Activated CD4-positive, alpha-beta T cell treated with anti-CD3 and anti-CD28 coated beads for 36 hours (primary cell): ENCODE measurements at regions not wholly inside any gene's neighbourhood (a gene's known extent, or its start where the extent isn't known, plus 50 kb on each side); places are given as distances from the start of the nearest gene placed in this dataset.

Source experiments
- ATAC-seq: fragments of 200-7000 bp; cut with Tn5 transposase; one replicate; pipeline ENCODE4 v1.10.0; 2021; ENCODE audit warnings: mild to moderate bottlenecking, moderate library complexity
- CTCF ChIA-PET: fragments of 350-600 bp; sonication (Branson Sonifier 250); formaldehyde crosslinking; loops from one replicate; lab custom pipeline; 2021; ENCODE audit warnings: antibody characterized with exemption; lab: Charles Lee
- POLR2A ChIA-PET: fragments of 350-600 bp; sonication (Branson Sonifier 250); formaldehyde crosslinking; loops from one replicate; lab custom pipeline; 2021; ENCODE audit warnings: antibody characterized with exemption, inconsistent platforms; lab: Charles Lee
- DNase-seq: peaks from one replicate; pipeline ENCODE4 v3.0.0-alpha.2; 2020
- H3K27ac Mint-ChIP-seq: one replicate; pipeline ENCODE4 v1.8.0; 2021; ENCODE audit warnings: mixed read lengths
- H3K27me3 Mint-ChIP-seq: one replicate; pipeline ENCODE4 v1.8.0; 2021; ENCODE audit warnings: mixed read lengths
- H3K36me3 Mint-ChIP-seq: one replicate; pipeline ENCODE4 v1.8.0; 2021; ENCODE audit warnings: low read depth, mixed read lengths
- H3K4me1 Mint-ChIP-seq: one replicate; pipeline ENCODE4 v1.8.0; 2021; ENCODE audit warnings: mixed read lengths
- H3K4me3 Mint-ChIP-seq: one replicate; pipeline ENCODE4 v1.8.0; 2021; ENCODE audit warnings: mild to moderate bottlenecking, moderate library complexity, mixed read lengths
- H3K9me3 Mint-ChIP-seq: one replicate; pipeline ENCODE4 v1.8.0; 2021; ENCODE audit warnings: low read depth, mixed read lengths
- intact Hi-C, 2 experiments: fragments of 100-400 bp; cut with DNase I in 1 of 2; cut with micrococcal nuclease in 1 of 2; formaldehyde crosslinking; loops; one replicate each; pipeline versions ENCODE4 v1.14.2 to v1.15.1; 2022 to 2024; cut with DNase I, micrococcal nuclease

DNA sequence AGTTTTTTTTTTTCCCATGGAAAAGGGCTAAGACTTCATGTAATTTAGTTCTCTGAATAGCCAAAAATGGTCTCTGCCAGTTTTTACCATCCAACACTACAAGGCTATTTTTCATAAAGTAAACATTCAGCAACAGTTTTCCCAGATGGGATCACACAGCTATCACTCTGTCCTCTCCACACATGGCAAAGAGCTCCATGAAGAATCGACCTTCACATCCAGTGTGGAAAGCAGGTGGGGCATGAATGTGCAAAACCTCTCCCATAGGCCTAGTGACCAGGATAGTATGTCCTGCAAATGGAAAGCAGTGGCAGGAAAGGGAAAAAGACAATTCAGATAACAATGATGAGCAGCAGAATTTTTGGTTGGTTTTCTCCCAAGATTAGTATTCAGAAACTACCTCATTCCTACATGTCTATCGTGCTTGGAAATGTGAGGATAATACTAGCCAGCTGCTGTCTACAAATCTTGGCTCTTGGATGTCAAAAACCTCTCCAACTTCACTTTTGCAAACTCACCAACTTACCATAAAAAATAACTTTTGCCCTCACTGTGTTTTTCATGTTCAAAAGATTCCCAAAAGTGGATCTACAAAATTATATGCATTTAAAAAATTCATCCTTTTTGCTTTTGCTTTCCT is 159.7 kb upstream of the MCHR2 start:
- intact Hi-C loops = no loop called here
- no peaks in the 10 kb centered on the region for H3K4me1 Mint-ChIP-seq
- no peak for ATAC-seq
- ChIA-PET CTCF (no interaction called here), POLR2A (no interaction called here)
- H3K4me3 Mint-ChIP-seq = no peak overlapping the region
- DNase-seq = no peak
- H3K36me3 Mint-ChIP-seq = no peaks in the 10 kb centered on the region
- no peaks in the 10 kb centered on the region for H3K9me3 Mint-ChIP-seq
- H3K27me3 Mint-ChIP-seq = no peaks in the 10 kb centered on the region
- H3K27ac Mint-ChIP-seq = no peak overlapping the region

DNA sequence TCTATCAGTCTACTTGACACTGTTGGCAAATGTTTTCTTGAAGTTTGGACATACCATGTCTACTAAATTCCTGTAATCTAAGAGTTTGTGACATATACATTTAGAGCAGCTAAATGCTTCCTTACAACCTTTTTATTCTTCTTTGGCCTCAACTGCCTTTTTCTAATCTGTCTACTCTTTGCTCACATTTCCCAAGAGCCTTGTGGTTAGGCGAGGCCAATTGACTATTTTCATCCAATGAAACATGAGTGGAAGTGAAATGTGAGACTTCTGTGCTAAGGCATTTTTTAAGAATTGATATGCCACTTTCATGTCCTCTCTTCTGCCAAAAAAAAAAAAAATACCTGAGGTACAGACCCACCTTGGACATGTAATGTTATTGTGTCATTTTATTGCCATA is 158.2 kb upstream of the MCHR2 start:
- intact Hi-C loops = no loop called here
- POLR2A ChIA-PET = no interaction called here
- Mint-ChIP-seq H3K4me3 (no peak overlapping the region), H3K9me3 (no peaks in the 10 kb centered on the region), H3K4me1 (no peaks in the 10 kb centered on the region), H3K36me3 (no peaks in the 10 kb centered on the region), H3K27ac (no peak overlapping the region), H3K27me3 (no peaks in the 10 kb centered on the region)
- no peak for ATAC-seq
- no peak for DNase-seq
- CTCF ChIA-PET = no interaction called here

DNA sequence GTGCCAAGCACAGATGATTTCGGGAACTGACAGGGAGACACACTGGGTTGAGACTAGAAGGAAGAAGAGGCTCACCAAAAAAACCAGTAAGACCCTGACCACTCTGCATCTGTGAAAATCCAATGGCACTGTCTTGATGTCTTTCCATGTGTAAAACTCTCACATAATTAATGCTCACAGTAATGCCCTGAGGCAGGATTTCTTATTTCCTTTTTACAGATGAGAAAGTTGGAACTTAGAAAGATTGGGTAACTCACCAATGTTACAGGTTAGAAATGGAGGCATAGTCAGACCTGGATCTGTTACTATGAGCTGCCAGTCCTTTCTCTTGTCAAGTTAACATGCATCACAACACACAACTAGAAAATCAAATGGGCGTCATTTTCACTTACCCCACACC is 151.0 kb upstream of the MCHR2 start:
- no peaks in the 10 kb centered on the region for H3K9me3 Mint-ChIP-seq
- H3K27me3 Mint-ChIP-seq = no peaks in the 10 kb centered on the region
- no peak overlapping the region for H3K27ac Mint-ChIP-seq
- H3K4me3 Mint-ChIP-seq = no peak overlapping the region
- no peaks in the 10 kb centered on the region for H3K36me3 Mint-ChIP-seq
- ATAC-seq (no peak), DNase-seq (no peak)
- intact Hi-C loops = no loop called here
- H3K4me1 Mint-ChIP-seq = no peaks in the 10 kb centered on the region
- ChIA-PET POLR2A (no interaction called here), CTCF (no interaction called here)

DNA sequence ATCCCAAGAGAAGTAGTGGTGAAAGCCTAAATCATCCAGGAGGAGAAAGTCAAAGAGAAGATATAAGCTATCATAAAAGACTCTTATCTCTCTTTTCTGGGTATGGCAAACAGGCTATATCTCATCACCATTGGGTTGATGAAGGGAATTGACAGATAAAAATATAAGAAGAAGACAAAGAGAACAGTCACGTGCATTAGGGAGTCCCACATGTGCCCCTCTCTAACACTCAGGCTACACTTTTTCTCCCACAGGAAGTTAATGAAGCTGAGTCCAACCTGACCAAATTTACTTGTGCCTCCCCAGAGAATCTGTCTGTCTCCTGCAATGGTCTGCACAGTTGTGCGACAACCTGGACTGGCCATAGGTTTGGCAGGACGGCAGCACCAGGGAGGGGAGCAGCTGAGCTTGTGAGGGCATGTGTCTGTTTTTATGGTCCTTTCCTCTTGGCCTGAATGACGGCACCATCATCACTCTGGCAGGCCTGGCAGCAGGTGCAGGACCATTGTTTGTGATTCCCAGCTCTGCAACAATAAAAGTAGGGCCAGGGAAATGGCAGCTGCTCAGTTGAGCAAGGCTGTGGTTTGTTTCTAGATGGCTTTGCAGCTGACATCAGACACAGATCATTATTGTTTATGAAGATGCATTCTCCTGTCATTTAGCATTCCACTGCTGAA is 144.5 kb upstream of the MCHR2 start:
- no peak for DNase-seq
- H3K27me3 Mint-ChIP-seq = peaks cover 2% of the 10 kb centered on the region
- H3K4me1 Mint-ChIP-seq = no peaks in the 10 kb centered on the region
- no peak for ATAC-seq
- CTCF ChIA-PET = no interaction called here
- H3K36me3 Mint-ChIP-seq = no peaks in the 10 kb centered on the region
- H3K27ac Mint-ChIP-seq = no peak overlapping the region
- no peak overlapping the region for H3K4me3 Mint-ChIP-seq
- POLR2A ChIA-PET = no interaction called here
- no peaks in the 10 kb centered on the region for H3K9me3 Mint-ChIP-seq
- intact Hi-C loops = no loop called here

DNA sequence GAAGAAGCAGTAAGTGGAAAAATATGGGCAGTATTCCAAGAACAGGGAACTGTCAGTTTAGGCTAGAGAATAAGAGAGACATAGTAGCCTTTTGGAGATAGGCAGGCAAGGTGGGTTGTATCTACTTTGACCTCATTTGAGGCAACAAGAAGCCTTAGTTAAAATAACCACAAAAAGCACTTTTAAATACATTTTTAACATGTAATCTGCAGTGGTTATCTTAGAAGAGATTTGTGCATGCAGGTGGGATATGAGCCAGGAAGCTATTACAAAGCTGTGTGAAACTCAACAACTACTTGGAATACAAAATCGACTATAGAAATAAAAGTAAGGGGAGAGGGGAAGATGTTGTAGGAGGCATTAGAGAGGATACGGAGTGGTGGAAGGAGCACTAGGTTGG is 143.7 kb upstream of the MCHR2 start:
- H3K27ac Mint-ChIP-seq = no peak overlapping the region
- POLR2A ChIA-PET = no interaction called here

DNA sequence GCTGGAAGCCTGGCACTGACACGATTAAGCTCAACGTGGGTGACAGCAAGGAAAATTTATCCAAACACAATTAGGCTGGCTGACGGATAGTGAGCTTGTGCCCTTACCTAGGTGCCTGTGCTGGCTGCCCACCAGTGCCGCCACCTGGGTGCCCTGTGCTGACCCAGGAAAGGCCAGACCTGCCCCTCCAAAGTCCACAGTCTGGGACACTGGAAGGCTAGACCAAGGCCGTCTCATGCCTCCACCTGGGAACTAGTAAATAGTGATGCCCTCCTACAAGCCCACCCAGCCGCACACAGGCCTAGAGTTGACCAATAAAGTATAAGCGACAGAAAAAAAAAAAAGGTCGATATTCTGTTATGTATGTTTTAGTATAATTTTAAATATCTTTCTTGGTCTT is 142.6 kb upstream of the MCHR2 start:
- ATAC-seq (no peak), DNase-seq (no peak)
- Mint-ChIP-seq H3K4me1 (no peaks in the 10 kb centered on the region), H3K27me3 (peaks cover 2% of the 10 kb centered on the region), H3K27ac (no peak overlapping the region), H3K4me3 (no peak overlapping the region), H3K36me3 (no peaks in the 10 kb centered on the region), H3K9me3 (no peaks in the 10 kb centered on the region)
- intact Hi-C loops = no loop called here
- POLR2A ChIA-PET = no interaction called here
- CTCF ChIA-PET = interaction anchor here (0.6 kb wide), 1 partner anchor 34 kb away, joined by 4 read pairs; no protein-coding TSS in a partner anchor

More for the DNA sequence above, 143.7 kb upstream of the MCHR2 start:
- Mint-ChIP-seq H3K27me3 (peaks cover 2% of the 10 kb centered on the region), H3K4me3 (no peak overlapping the region), H3K36me3 (no peaks in the 10 kb centered on the region), H3K9me3 (no peaks in the 10 kb centered on the region), H3K4me1 (no peaks in the 10 kb centered on the region)
- DNase-seq (no peak), ATAC-seq (no peak)
- CTCF ChIA-PET = no interaction called here
- intact Hi-C loops = no loop called here

DNA sequence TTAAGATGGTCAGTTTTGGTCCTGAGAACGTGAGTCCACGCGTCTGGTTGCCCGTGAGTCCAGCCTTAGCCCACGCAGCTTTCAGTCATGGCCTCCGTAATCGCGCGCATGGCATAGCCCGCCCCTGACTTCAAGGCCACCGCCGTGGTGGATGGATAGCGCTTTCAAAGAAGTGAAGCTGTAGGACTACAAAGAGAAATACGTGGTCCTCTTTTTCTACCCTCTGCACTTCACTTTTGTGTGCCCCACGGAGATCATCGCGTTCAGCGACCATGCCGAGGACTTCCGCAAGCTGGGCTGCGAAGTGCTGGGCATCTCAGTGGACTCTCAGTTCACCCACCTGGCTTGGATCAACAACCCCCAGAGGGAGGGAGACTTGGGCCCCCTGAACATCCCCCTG is 142.0 kb upstream of the MCHR2 start:
- Mint-ChIP-seq H3K27ac (no peak overlapping the region), H3K36me3 (no peaks in the 10 kb centered on the region), H3K27me3 (peaks cover 2% of the 10 kb centered on the region), H3K4me3 (no peak overlapping the region), H3K9me3 (peaks cover 3% of the 10 kb centered on the region), H3K4me1 (no peaks in the 10 kb centered on the region)
- DNase-seq = no peak
- intact Hi-C loops = no loop called here
- ChIA-PET CTCF (interaction anchor here (0.6 kb wide), 1 partner anchor 35 kb away, joined by 4 read pairs; no protein-coding TSS in a partner anchor), POLR2A (no interaction called here)
- no peak for ATAC-seq

DNA sequence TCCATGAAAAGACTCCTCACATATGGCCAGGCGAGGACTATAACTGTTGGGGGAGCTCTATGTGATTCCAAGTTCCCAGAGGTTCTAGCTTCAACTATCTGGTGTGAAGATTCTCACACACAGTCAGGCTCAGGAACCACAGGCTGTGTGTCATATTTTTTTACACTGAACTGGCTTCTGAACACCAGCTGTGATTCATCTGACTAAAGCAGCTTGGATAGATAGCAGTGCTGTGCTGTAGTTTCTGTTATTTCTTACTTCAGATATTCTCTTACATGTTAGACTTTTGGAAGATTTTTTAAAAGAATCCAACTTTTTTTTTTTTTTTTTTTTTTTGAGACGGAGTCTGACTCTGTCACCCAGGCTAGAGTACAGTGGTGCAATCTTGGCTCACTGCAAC is 140.7 kb upstream of the MCHR2 start:
- ChIA-PET CTCF (no interaction called here), POLR2A (no interaction called here)
- H3K4me3 Mint-ChIP-seq = no peak overlapping the region
- ATAC-seq = no peak
- peaks cover 5% of the 10 kb centered on the region for H3K9me3 Mint-ChIP-seq
- no peaks in the 10 kb centered on the region for H3K36me3 Mint-ChIP-seq
- no peaks in the 10 kb centered on the region for H3K4me1 Mint-ChIP-seq
- no peak for DNase-seq
- H3K27me3 Mint-ChIP-seq = peaks cover 2% of the 10 kb centered on the region
- intact Hi-C loops = no loop called here
- H3K27ac Mint-ChIP-seq = no peak overlapping the region

DNA sequence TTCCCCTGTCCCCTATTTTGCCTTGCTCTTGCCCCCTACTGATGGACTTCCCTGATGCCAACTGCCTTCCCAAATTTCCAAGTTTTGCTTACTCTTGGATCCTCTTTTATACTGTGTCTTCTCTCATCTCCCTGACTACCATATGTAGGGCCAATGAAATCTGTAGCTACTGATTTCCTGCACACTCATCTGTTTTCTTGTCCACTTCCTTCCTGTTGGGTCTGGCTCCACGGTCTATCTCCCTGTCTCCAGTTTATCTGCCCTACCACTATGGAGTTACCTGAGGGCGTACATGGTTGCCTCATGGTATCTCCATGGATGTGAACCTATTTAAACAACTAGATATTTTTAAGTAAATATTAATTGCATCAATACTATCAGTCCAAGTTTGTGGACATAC is 140.3 kb upstream of the MCHR2 start:
- ATAC-seq = no peak
- intact Hi-C loops = no loop called here
- H3K9me3 Mint-ChIP-seq = peaks cover 5% of the 10 kb centered on the region
- no peak for DNase-seq
- H3K27me3 Mint-ChIP-seq = peaks cover 2% of the 10 kb centered on the region
- H3K27ac Mint-ChIP-seq = no peak overlapping the region
- H3K4me1 Mint-ChIP-seq = no peaks in the 10 kb centered on the region
- no peak overlapping the region for H3K4me3 Mint-ChIP-seq
- ChIA-PET POLR2A (no interaction called here), CTCF (no interaction called here)
- H3K36me3 Mint-ChIP-seq = no peaks in the 10 kb centered on the region

DNA sequence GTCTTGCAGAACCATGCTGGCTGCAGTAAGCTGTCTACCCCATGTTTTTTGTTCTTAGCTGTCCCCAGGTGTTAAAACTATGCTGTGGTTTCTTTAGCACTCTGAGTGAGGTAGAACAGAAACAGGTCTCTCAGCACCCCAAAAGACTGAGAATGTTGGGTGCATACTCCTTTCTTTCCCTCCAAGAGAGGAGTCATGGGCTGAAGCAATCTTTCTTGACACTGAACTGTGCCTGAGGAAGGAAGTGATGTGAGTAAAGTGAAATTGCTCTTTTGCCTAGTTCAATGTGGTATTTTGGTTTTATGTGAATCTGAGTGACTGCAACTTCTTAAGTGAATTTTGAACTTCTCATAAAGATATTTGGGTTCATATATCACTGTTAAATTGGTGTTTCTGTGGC is 138.0 kb upstream of the MCHR2 start:
- no peak for ATAC-seq

DNA sequence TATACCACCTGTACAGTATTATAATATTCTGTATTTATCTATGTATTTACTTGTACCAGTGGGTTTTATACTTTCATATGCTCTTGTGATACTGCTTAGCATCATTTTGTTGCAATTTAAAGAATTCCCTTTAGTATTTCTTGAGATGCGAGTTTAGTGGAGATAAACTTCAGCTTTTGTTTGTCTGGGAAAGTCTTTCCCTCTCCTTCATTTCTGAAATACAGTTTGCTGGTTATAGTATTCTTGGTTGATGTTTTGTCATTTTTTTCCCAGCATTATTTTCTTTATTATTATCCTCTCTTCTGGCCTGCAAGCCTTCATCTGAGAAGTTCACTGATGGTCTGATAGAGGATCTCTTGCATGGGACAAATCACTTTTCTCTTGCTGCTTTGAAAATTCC is 136.6 kb upstream of the MCHR2 start:
- DNase-seq (no peak), ATAC-seq (no peak)
- peaks cover 5% of the 10 kb centered on the region for H3K9me3 Mint-ChIP-seq
- H3K4me3 Mint-ChIP-seq = no peak overlapping the region
- POLR2A ChIA-PET = no interaction called here
- no peaks in the 10 kb centered on the region for H3K36me3 Mint-ChIP-seq
- H3K27ac Mint-ChIP-seq = no peak overlapping the region
- CTCF ChIA-PET = no interaction called here
- H3K4me1 Mint-ChIP-seq = no peaks in the 10 kb centered on the region
- H3K27me3 Mint-ChIP-seq = no peaks in the 10 kb centered on the region
- intact Hi-C loops = no loop called here

More for the DNA sequence above, 138.0 kb upstream of the MCHR2 start:
- H3K4me3 Mint-ChIP-seq = no peak overlapping the region
- H3K36me3 Mint-ChIP-seq = no peaks in the 10 kb centered on the region
- H3K27me3 Mint-ChIP-seq = no peaks in the 10 kb centered on the region
- H3K4me1 Mint-ChIP-seq = no peaks in the 10 kb centered on the region
- intact Hi-C loops = no loop called here
- ChIA-PET CTCF (no interaction called here), POLR2A (no interaction called here)
- DNase-seq = no peak
- H3K27ac Mint-ChIP-seq = no peak overlapping the region
- H3K9me3 Mint-ChIP-seq = peaks cover 5% of the 10 kb centered on the region

DNA sequence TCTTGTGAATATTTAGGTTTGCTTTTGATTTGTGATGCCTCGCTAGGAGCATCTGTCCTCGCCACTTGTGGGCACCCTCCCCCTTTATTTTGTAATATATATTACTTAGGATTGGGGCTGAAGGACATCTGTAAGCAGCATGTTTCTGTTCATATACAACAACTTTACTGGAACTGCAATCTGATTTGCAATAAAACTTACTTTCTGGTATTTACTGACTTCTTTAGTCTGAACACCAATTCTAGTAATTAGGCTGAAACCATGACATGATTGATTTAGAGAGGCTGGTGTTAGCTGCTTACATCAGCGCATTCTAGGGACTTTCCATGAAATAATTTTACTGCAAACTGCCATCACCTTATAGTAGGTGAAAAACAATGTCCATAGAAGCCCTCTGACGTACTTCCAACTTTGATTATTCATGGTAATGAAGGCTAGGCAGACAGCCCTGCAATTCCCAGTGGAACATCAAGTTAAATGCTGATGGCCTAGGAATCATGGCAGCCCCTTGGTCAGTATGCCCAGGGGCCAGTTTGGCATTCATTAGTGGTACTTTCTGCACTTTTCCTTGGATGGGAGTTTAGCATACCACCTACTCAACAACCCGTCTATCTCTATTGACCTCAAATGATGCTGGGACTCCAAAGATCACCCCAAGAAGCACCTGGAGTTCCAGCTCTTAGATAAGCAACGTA is 132.9 kb upstream of the MCHR2 start:
- no peak overlapping the region for H3K27ac Mint-ChIP-seq
- H3K27me3 Mint-ChIP-seq = peaks cover 5% of the 10 kb centered on the region
- POLR2A ChIA-PET = no interaction called here
- no peak overlapping the region for H3K4me3 Mint-ChIP-seq
- H3K9me3 Mint-ChIP-seq = peaks cover 5% of the 10 kb centered on the region
- peak; percentile 42 for ATAC-seq
- no peaks in the 10 kb centered on the region for H3K4me1 Mint-ChIP-seq
- intact Hi-C loops = no loop called here
- H3K36me3 Mint-ChIP-seq = no peaks in the 10 kb centered on the region
- CTCF ChIA-PET = no interaction called here
- no peak for DNase-seq
